ENCODE measurements at regions not wholly inside any gene's neighbourhood (a gene's known extent, or its start where the extent isn't known, plus 50 kb on each side); places are given as distances from the start of the nearest gene placed in this dataset.

DNA sequence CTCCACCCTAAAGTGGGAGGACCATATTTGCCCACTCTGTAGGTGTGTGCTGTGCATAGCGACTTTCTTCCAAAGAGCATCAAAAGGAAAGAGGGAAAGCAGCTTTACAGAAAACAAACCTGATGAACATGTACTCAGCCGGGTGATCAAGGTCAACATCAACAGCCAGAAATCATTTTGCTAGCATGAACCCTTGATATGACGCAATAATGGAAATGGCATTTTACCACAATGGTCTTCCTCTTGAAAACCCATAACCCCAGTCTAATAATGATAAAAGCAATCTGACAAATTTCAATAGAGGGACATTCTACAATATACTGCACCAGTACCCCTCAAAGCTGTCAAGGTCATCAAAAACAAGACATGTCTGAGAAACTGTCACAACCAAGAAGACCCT is 350.2 kb downstream of the FBXO15 start:
- TF ChIP-seq POLR2A (IDR thresholded peaks at IDR 0.05): no peak
- TF ChIP-seq, protein P1, sequence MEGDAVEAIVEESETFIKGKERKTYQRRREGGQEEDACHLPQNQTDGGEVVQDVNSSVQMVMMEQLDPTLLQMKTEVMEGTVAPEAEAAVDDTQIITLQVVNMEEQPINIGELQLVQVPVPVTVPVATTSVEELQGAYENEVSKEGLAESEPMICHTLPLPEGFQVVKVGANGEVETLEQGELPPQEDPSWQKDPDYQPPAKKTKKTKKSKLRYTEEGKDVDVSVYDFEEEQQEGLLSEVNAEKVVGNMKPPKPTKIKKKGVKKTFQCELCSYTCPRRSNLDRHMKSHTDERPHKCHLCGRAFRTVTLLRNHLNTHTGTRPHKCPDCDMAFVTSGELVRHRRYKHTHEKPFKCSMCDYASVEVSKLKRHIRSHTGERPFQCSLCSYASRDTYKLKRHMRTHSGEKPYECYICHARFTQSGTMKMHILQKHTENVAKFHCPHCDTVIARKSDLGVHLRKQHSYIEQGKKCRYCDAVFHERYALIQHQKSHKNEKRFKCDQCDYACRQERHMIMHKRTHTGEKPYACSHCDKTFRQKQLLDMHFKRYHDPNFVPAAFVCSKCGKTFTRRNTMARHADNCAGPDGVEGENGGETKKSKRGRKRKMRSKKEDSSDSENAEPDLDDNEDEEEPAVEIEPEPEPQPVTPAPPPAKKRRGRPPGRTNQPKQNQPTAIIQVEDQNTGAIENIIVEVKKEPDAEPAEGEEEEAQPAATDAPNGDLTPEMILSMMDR (IDR thresholded peaks at IDR 0.05): no peak
- no peak for TF ChIP-seq POLR2AphosphoS5 (IDR thresholded peaks at IDR 0.05; ENCODE audit: insufficient read depth in 1 of 2, low read depth in 1 of 2)

Measured in vagina (tissue), 2 donors.